ENCODE measurements at regions not wholly inside any gene's neighbourhood (a gene's known extent, or its start where the extent isn't known, plus 50 kb on each side); places are given as distances from the start of the nearest gene placed in this dataset.

GRCh38 chr5:174229514-174230370, 184.2 kb downstream of the NSG2 start:
- TF ChIP-seq CTCF (IDR thresholded peaks at IDR 0.05) (no peak), POLR2A (IDR thresholded peaks at IDR 0.05) (no peak)

Data from body of pancreas (tissue), 4 donors.